H1 (cell line): ENCODE measurements at regions not wholly inside any gene's neighbourhood (a gene's known extent, or its start where the extent isn't known, plus 50 kb on each side); places are given as distances from the start of the nearest gene placed in this dataset.

ENCODE experiments used
- CTCF ChIA-PET: fragments of 300-600 bp; sonication (Branson Sonifier 250); formaldehyde crosslinking; loops from one replicate; lab custom pipeline; 2021; ENCODE audit not compliant: partially characterized antibody; lab: Charles Lee
- POLR2A ChIA-PET: fragments of 300-600 bp; sonication (Branson Sonifier 250); formaldehyde crosslinking; loops from one replicate; lab custom pipeline; 2021; ENCODE audit warnings: inconsistent platforms; ENCODE audit not compliant: partially characterized antibody; lab: Charles Lee
- DNase-seq, 2 experiments: peaks; one replicate each; pipeline versions ENCODE4 v3.0.0 to v3.0.0-alpha.2; 2010 to 2022; ENCODE audit warnings: low spot score in 2 of 2, low read depth in 1 of 2, mixed read lengths in 1 of 2
- FAIRE-seq: peaks from 2 replicates; lab custom pipeline; 2011; peaks lifted over from hg19 to GRCh38; lab: Jason Lieb, UNC
- H2AFZ ChIP-seq: 2 replicates; pipeline ENCODE4 v1.8.1; 2012; ENCODE audit warnings: low read length, inconsistent platforms
- H2AK5ac ChIP-seq: 2 replicates; pipeline ENCODE4 v1.6.1; 2013; ENCODE audit warnings: low read depth, low read length
- H2BK120ac ChIP-seq: replicated peaks from 2 replicates; pipeline ENCODE3; 2013; ENCODE audit warnings: low read depth, low read length, inconsistent platforms
- H2BK12ac ChIP-seq: 2 replicates; pipeline ENCODE4 v1.6.1; 2013; ENCODE audit warnings: low read depth, low read length
- H2BK15ac ChIP-seq: 2 replicates; pipeline ENCODE4 v1.6.1; 2013; ENCODE audit warnings: low read length
- H2BK20ac ChIP-seq: 2 replicates; pipeline ENCODE4 v1.6.1; 2013; ENCODE audit warnings: low read length
- H2BK5ac ChIP-seq: 2 replicates; pipeline ENCODE4 v1.6.1; 2013; ENCODE audit warnings: low read depth, low read length
- H3K14ac ChIP-seq: 2 replicates; pipeline ENCODE4 v1.6.1; 2013; ENCODE audit warnings: inconsistent platforms; ENCODE audit not compliant: insufficient read length
- H3K18ac ChIP-seq: 2 replicates; pipeline ENCODE4 v1.6.1; 2013; ENCODE audit warnings: low read length; ENCODE audit errors: extremely low read depth
- H3K23ac ChIP-seq: 2 replicates; pipeline ENCODE4 v1.6.1; 2013; ENCODE audit warnings: inconsistent platforms; ENCODE audit not compliant: insufficient read length
- H3K23me2 ChIP-seq: 2 replicates; pipeline ENCODE4 v1.6.1; 2013; ENCODE audit warnings: low read depth, low read length
- H3K27ac ChIP-seq: 2 replicates; pipeline ENCODE4 v1.6.1; 2011; ENCODE audit warnings: low read depth, low read length, inconsistent platforms
- H3K27me3 ChIP-seq, 4 experiments: replicated peaks in 1 of 4; 1 replicate in 1 of 4; 2 replicates in 3 of 4; pipeline versions ENCODE4 v1.6.1 to v1.8.1; 2011 to 2013; ENCODE audit warnings: low read length in 3 of 4, mild to moderate bottlenecking in 3 of 4, inconsistent platforms in 2 of 4, mixed read lengths in 2 of 4, moderate library complexity in 1 of 4; ENCODE audit not compliant: control insufficient read depth in 3 of 4, insufficient read depth in 3 of 4; ENCODE audit errors: extremely low read depth in 1 of 4
- H3K36me3 ChIP-seq, 4 experiments: 2 replicates each; pipeline versions ENCODE4 v1.6.1 to v1.8.1; 2011 to 2013; ENCODE audit warnings: mild to moderate bottlenecking in 4 of 4, low read length in 3 of 4, moderate library complexity in 2 of 4, control low read depth in 1 of 4, inconsistent platforms in 1 of 4; ENCODE audit not compliant: insufficient read depth in 4 of 4, control insufficient read depth in 2 of 4
- H3K4ac ChIP-seq: replicated peaks from 2 replicates; pipeline ENCODE3; 2013; ENCODE audit warnings: low read length, low read depth, mixed read lengths, inconsistent platforms; ENCODE audit not compliant: insufficient read length
- H3K4me1 ChIP-seq, 4 experiments: replicated peaks in 1 of 4; 1 replicate in 1 of 4; 2 replicates in 3 of 4; pipeline versions ENCODE4 v1.6.1 to v1.8.1; 2011 to 2013; ENCODE audit warnings: low read length in 3 of 4, inconsistent platforms in 2 of 4, mixed read lengths in 1 of 4; ENCODE audit not compliant: insufficient read depth in 4 of 4, control insufficient read depth in 3 of 4
- H3K4me2 ChIP-seq, 2 experiments: 2 replicates each; pipeline versions ENCODE4 v1.6.1 to v1.8.1; 2011 to 2013; ENCODE audit warnings: low read depth in 2 of 2, low read length in 2 of 2, control low read depth in 1 of 2, inconsistent platforms in 1 of 2, mild to moderate bottlenecking in 1 of 2; ENCODE audit not compliant: insufficient read depth in 1 of 2
- H3K4me3 ChIP-seq, 4 experiments: fragments of 200-600, 300-600 bp in 1 of 4; sonication (generic), shearing (Covaris generic), sonication (Bioruptor Twin) in 1 of 4; 2 replicates each; pipeline versions ENCODE4 v1.5.1 to v1.8.1; 2011 to 2016; ENCODE audit warnings: low read length in 4 of 4, low read depth in 3 of 4, control low read depth in 2 of 4, inconsistent platforms in 2 of 4, mild to moderate bottlenecking in 2 of 4, mixed read lengths in 1 of 4, moderate library complexity in 1 of 4; ENCODE audit not compliant: insufficient read depth in 2 of 4; ENCODE audit errors: extremely low read depth in 1 of 4
- H3K56ac ChIP-seq: replicated peaks from 2 replicates; pipeline ENCODE3; 2013; ENCODE audit warnings: low read depth, mild to moderate bottlenecking, mixed read lengths, low read length, inconsistent platforms; ENCODE audit not compliant: insufficient read length
- H3K79me1 ChIP-seq: 2 replicates; pipeline ENCODE4 v1.6.1; 2013; ENCODE audit warnings: low read depth, low read length, control low read depth
- H3K79me2 ChIP-seq, 2 experiments: 2 replicates each; pipeline versions ENCODE4 v1.6.1 to v1.8.1; 2012 to 2013; ENCODE audit warnings: low read length in 2 of 2, mild to moderate bottlenecking in 2 of 2, inconsistent platforms in 1 of 2; ENCODE audit not compliant: insufficient read depth in 2 of 2, control insufficient read depth in 1 of 2
- H3K9ac ChIP-seq, 4 experiments: replicated peaks in 1 of 4; 1 replicate in 1 of 4; 2 replicates in 3 of 4; pipeline versions ENCODE4 v1.6.1 to v1.8.1; 2011 to 2013; ENCODE audit warnings: low read depth in 3 of 4, low read length in 3 of 4, control low read depth in 2 of 4, mild to moderate bottlenecking in 2 of 4, moderate library complexity in 2 of 4, inconsistent platforms in 1 of 4; ENCODE audit errors: extremely low read depth in 1 of 4
- H3K9me3 ChIP-seq, 2 experiments: 2 replicates each; pipeline versions ENCODE4 v1.6.1 to v1.8.1; 2012 to 2013; ENCODE audit warnings: mild to moderate bottlenecking in 2 of 2, moderate library complexity in 2 of 2, control low read depth in 1 of 2, inconsistent platforms in 1 of 2, low read depth in 1 of 2, low read length in 1 of 2, mixed read lengths in 1 of 2; ENCODE audit not compliant: insufficient read depth in 2 of 2
- H4K20me1 ChIP-seq, 2 experiments: replicated peaks in 1 of 2; 2 replicates each; pipeline versions ENCODE3 to v1.8.1; 2011 to 2013; ENCODE audit warnings: inconsistent platforms in 2 of 2, low read length in 2 of 2, mild to moderate bottlenecking in 1 of 2; ENCODE audit not compliant: insufficient read depth in 2 of 2, control insufficient read depth in 1 of 2
- H4K5ac ChIP-seq: 2 replicates; pipeline ENCODE4 v1.6.1; 2013; ENCODE audit warnings: low read length, low read depth, mixed read lengths, inconsistent platforms; ENCODE audit not compliant: insufficient read length
- H4K8ac ChIP-seq: 2 replicates; pipeline ENCODE4 v1.8.0; 2013; ENCODE audit warnings: mild to moderate bottlenecking, moderate library complexity, low read length, inconsistent platforms; ENCODE audit not compliant: insufficient read depth; ENCODE audit errors: extremely low read depth
- H4K91ac ChIP-seq: replicated peaks from 2 replicates; pipeline ENCODE3; 2013; ENCODE audit warnings: low read length, mixed read lengths, inconsistent platforms; ENCODE audit not compliant: insufficient read length
- ASH2L ChIP-seq: fragments of 200-600, 300-600 bp; sonication (generic); IDR thresholded peaks from one replicate; pipeline ENCODE4 v1.7.1; 2017; ENCODE audit warnings: low read length
- BACH1 ChIP-seq: IDR thresholded peaks from 2 replicates; pipeline ENCODE4 v1.6.1; 2012; ENCODE audit warnings: low read length, improper control_type of control experiment
- BCL11A ChIP-seq, 2 experiments: IDR thresholded peaks; one replicate each; pipeline ENCODE4 v1.6.1; 2011; ENCODE audit warnings: low read depth in 2 of 2, low read length in 2 of 2, mild to moderate bottlenecking in 2 of 2
- CHD1 ChIP-seq: IDR thresholded peaks from 2 replicates; pipeline ENCODE4 v1.6.1; 2012; ENCODE audit warnings: low read depth, low read length, improper control_type of control experiment
- EP300 ChIP-seq, 2 experiments: IDR thresholded peaks; 1 replicate in 1 of 2; 2 replicates in 1 of 2; pipeline ENCODE4 v1.6.1; 2011 to 2012; ENCODE audit warnings: low read depth in 2 of 2, low read length in 2 of 2, mild to moderate bottlenecking in 2 of 2, borderline replicate concordance in 1 of 2, inconsistent platforms in 1 of 2, moderate library complexity in 1 of 2
- FOSL1 ChIP-seq: IDR thresholded peaks from 2 replicates; pipeline ENCODE4 v1.6.1; 2011; ENCODE audit warnings: mild to moderate bottlenecking, low read depth, low read length, moderate library complexity; ENCODE audit not compliant: insufficient read depth
- HDAC6 ChIP-seq: IDR thresholded peaks from one replicate; pipeline ENCODE4 v1.7.1; 2012; ENCODE audit warnings: low read depth, mild to moderate bottlenecking, inconsistent platforms, low read length, moderate library complexity
- KDM4A ChIP-seq: IDR thresholded peaks from one replicate; pipeline ENCODE4 v1.7.1; 2012; ENCODE audit warnings: low read depth, mild to moderate bottlenecking, moderate library complexity, low read length, inconsistent platforms; ENCODE audit not compliant: severe bottlenecking
- MAX ChIP-seq: IDR thresholded peaks from 2 replicates; pipeline ENCODE4 v1.6.1; 2012; ENCODE audit warnings: inconsistent platforms
- NANOG ChIP-seq: IDR thresholded peaks from 2 replicates; pipeline ENCODE4 v1.6.1; 2011; ENCODE audit warnings: low read length, low read depth, mild to moderate bottlenecking, inconsistent platforms; ENCODE audit not compliant: insufficient read depth, poor library complexity, severe bottlenecking
- PHF8 ChIP-seq: fragments of 200-600 bp; sonication (generic); conservative IDR thresholded peaks from 2 replicates; pipeline ENCODE4 v1.7.1; 2012; ENCODE audit warnings: low read depth, mild to moderate bottlenecking, inconsistent platforms, low read length, moderate library complexity
- POLR2A ChIP-seq, 2 experiments: IDR thresholded peaks; 1 replicate in 1 of 2; 2 replicates in 1 of 2; pipeline ENCODE4 v1.6.1; 2011; ENCODE audit warnings: low read depth in 2 of 2, low read length in 2 of 2, mild to moderate bottlenecking in 2 of 2; ENCODE audit errors: control extremely low read depth in 1 of 2
- POLR2AphosphoS5 ChIP-seq: IDR thresholded peaks from 2 replicates; pipeline ENCODE4 v1.6.1; 2011; ENCODE audit warnings: low read depth, low read length
- TBP ChIP-seq: IDR thresholded peaks from 2 replicates; pipeline ENCODE4 v1.6.1; 2011; ENCODE audit warnings: low read depth, low read length, improper control_type of control experiment
- TCF12 ChIP-seq: IDR thresholded peaks from 2 replicates; pipeline ENCODE4 v1.6.1; 2011; ENCODE audit warnings: low read depth, mild to moderate bottlenecking, low read length
- YY1 ChIP-seq: IDR thresholded peaks from 2 replicates; pipeline ENCODE4 v1.6.1; 2011; ENCODE audit warnings: low read depth, mild to moderate bottlenecking, low read length

- Histone ChIP-seq H3K79me1 (no peaks in the 10 kb centered on the region), H4K91ac (no peak overlapping the region), H3K18ac (no peak overlapping the region), H4K20me1 (no peaks in the 10 kb centered on the region), H2AK5ac (no peak overlapping the region), H2AFZ (no peak overlapping the region), H2BK5ac (no peak overlapping the region), H3K27ac (no peak overlapping the region), H3K23ac (no peak overlapping the region), H3K4ac (no peak overlapping the region), H3K14ac (no peak overlapping the region), H3K79me2 (no peaks in the 10 kb centered on the region), H3K23me2 (no peaks in the 10 kb centered on the region; the same call in 1 of the 2 replicates), H2BK20ac (no peak overlapping the region), H3K56ac (no peak overlapping the region), H3K27me3 (no peaks in the 10 kb centered on the region; a peak in 1 of 7 replicates), H3K4me2 (no peak overlapping the region), H3K4me3 (no peak overlapping the region), H3K9ac (no peak overlapping the region), H4K8ac (no peak overlapping the region), H2BK120ac (no peak overlapping the region), H3K36me3 (no peaks in the 10 kb centered on the region), H3K9me3 (no peaks in the 10 kb centered on the region), H4K5ac (no peak overlapping the region), H2BK12ac (no peak overlapping the region), H3K4me1 (peaks cover 0 to 7% (median 3%) of the 10 kb centered on the region in 4 experiments; a peak in 4 of 7 replicates), H2BK15ac (no peak overlapping the region)
- no peak for DNase-seq
- ChIA-PET CTCF (interaction anchor here (1.5 to 3.0 kb wide), 2 partner anchors 9 to 288 kb away, joined by 5 to 8 read pairs; no protein-coding TSS in a partner anchor), POLR2A (interaction anchor here (1.3 kb wide), 1 partner anchor 14 kb away, joined by 3 read pairs; no protein-coding TSS in a partner anchor)
- no peak for FAIRE-seq
- no peak for TF ChIP-seq ASH2L
- no peak for TF ChIP-seq CHD1
- no peak for TF ChIP-seq EP300 (IDR thresholded peaks at IDR 0.05; ENCODE audit: borderline replicate concordance in 1 of 2, low read depth in 2 of 2, low read length in 2 of 2)
- no peak for TF ChIP-seq BCL11A (IDR thresholded peaks at IDR 0.05; ENCODE audit: low read depth in 2 of 2, low read length in 2 of 2)
- no peak for TF ChIP-seq YY1
- TF ChIP-seq POLR2AphosphoS5 = no peak
- TF ChIP-seq TBP = no peak
- TF ChIP-seq KDM4A = no peak
- TF ChIP-seq FOSL1 = no peak
- no peak for TF ChIP-seq HDAC6
- no peak for TF ChIP-seq PHF8
- no peak for TF ChIP-seq NANOG
- no peak for TF ChIP-seq BACH1
- no peak for TF ChIP-seq MAX
- TF ChIP-seq POLR2A (IDR thresholded peaks at IDR 0.05; ENCODE audit: control extremely low read depth in 1 of 2, low read depth in 2 of 2, low read length in 2 of 2) = no peak
- TF ChIP-seq TCF12 = no peak
These were observed 71.4 kb downstream of the TLR4 start for GRCh38 chr9:117775591-117775990.
